HUES48 (cell line): ENCODE measurements at regions not wholly inside any gene's neighbourhood (a gene's known extent, or its start where the extent isn't known, plus 50 kb on each side); places are given as distances from the start of the nearest gene placed in this dataset.

ENCODE experiments used
- H3K27ac ChIP-seq: one replicate; pipeline ENCODE4 v1.7.0; 2013; ENCODE audit warnings: low read depth, low read length, inconsistent platforms
- H3K27me3 ChIP-seq: 2 replicates; pipeline ENCODE4 v1.6.1; 2013; ENCODE audit warnings: mild to moderate bottlenecking, low read length; ENCODE audit not compliant: control insufficient read depth, insufficient read depth
- H3K36me3 ChIP-seq: 2 replicates; pipeline ENCODE4 v1.6.1; 2013; ENCODE audit warnings: low read length; ENCODE audit not compliant: control insufficient read depth, insufficient read depth
- H3K4me1 ChIP-seq: 2 replicates; pipeline ENCODE4 v1.6.1; 2013; ENCODE audit warnings: mild to moderate bottlenecking, low read length; ENCODE audit not compliant: control insufficient read depth, insufficient read depth
- H3K4me3 ChIP-seq: 2 replicates; pipeline ENCODE4 v1.5.1; 2013; ENCODE audit warnings: mild to moderate bottlenecking, low read depth, low read length
- H3K9ac ChIP-seq: 2 replicates; pipeline ENCODE4 v1.6.1; 2013; ENCODE audit warnings: mild to moderate bottlenecking, low read depth, low read length, moderate library complexity
- H3K9me3 ChIP-seq: 2 replicates; pipeline ENCODE4 v1.6.1; 2013; ENCODE audit warnings: low read length; ENCODE audit not compliant: control insufficient read depth, insufficient read depth

- Histone ChIP-seq H3K36me3 (no peaks in the 10 kb centered on the region), H3K27me3 (no peaks in the 10 kb centered on the region), H3K9me3 (no peaks in the 10 kb centered on the region), H3K4me3 (no peak overlapping the region), H3K4me1 (no peaks in the 10 kb centered on the region), H3K9ac (no peak overlapping the region), H3K27ac (no peak overlapping the region)
Observed at GRCh38 chr13:81738364-81738763, 1397.4 kb upstream of the SPRY2 start.

GRCh38 chr13:81726037-81726726, 1385.3 kb upstream of the SPRY2 start:
- Histone ChIP-seq H3K36me3 (no peaks in the 10 kb centered on the region), H3K4me3 (no peak overlapping the region), H3K27me3 (no peaks in the 10 kb centered on the region), H3K9ac (no peak overlapping the region), H3K27ac (no peak overlapping the region), H3K4me1 (no peaks in the 10 kb centered on the region), H3K9me3 (peaks cover 11% of the 10 kb centered on the region; the same call in 1 of the 2 replicates)

- Histone ChIP-seq H3K9me3 (peaks cover 11% of the 10 kb centered on the region; the same call in 1 of the 2 replicates), H3K27me3 (no peaks in the 10 kb centered on the region), H3K4me3 (no peak overlapping the region), H3K9ac (no peak overlapping the region), H3K4me1 (no peaks in the 10 kb centered on the region), H3K27ac (no peak overlapping the region), H3K36me3 (no peaks in the 10 kb centered on the region)
Observed at GRCh38 chr13:81722456-81722855, 1381.5 kb upstream of the SPRY2 start.

GRCh38 chr13:81721400-81721799, 1380.5 kb upstream of the SPRY2 start:
- Histone ChIP-seq H3K36me3 (no peaks in the 10 kb centered on the region), H3K27me3 (no peaks in the 10 kb centered on the region), H3K4me3 (no peak overlapping the region), H3K9ac (no peak overlapping the region), H3K9me3 (peaks cover 10% of the 10 kb centered on the region; the same call in 1 of the 2 replicates), H3K27ac (no peak overlapping the region), H3K4me1 (peaks cover under 1% of the 10 kb centered on the region; the same call in 1 of the 2 replicates)

- H3K9ac ChIP-seq, result no peak overlapping the region
- no peak overlapping the region for H3K4me3 ChIP-seq
- H3K27ac ChIP-seq, result no peak overlapping the region
- H3K36me3 ChIP-seq, result no peaks in the 10 kb centered on the region
- H3K9me3 ChIP-seq, result no peaks in the 10 kb centered on the region
- H3K4me1 ChIP-seq, result peaks cover 6% of the 10 kb centered on the region
- H3K27me3 ChIP-seq, result no peaks in the 10 kb centered on the region
Observed at GRCh38 chr13:81714513-81714912, 1373.6 kb upstream of the SPRY2 start.

- no peaks in the 10 kb centered on the region for H3K27me3 ChIP-seq
- no peaks in the 10 kb centered on the region for H3K36me3 ChIP-seq
- no peaks in the 10 kb centered on the region for H3K9me3 ChIP-seq
- H3K27ac ChIP-seq, result no peak overlapping the region
- no peak overlapping the region for H3K9ac ChIP-seq
- peaks cover 6% of the 10 kb centered on the region for H3K4me1 ChIP-seq
- H3K4me3 ChIP-seq, result no peak overlapping the region
Observed at GRCh38 chr13:81713201-81713600, 1372.3 kb upstream of the SPRY2 start.

GRCh38 chr13:81697826-81698225, 1356.9 kb upstream of the SPRY2 start:
- Histone ChIP-seq H3K27me3 (no peaks in the 10 kb centered on the region), H3K9me3 (peaks cover 6% of the 10 kb centered on the region), H3K36me3 (no peaks in the 10 kb centered on the region), H3K27ac (no peak overlapping the region), H3K4me3 (no peak overlapping the region), H3K9ac (no peak overlapping the region), H3K4me1 (peaks cover 7% of the 10 kb centered on the region; the same call in 1 of the 2 replicates)

GRCh38 chr13:81686877-81687276, 1346.0 kb upstream of the SPRY2 start:
- Histone ChIP-seq H3K27me3 (no peaks in the 10 kb centered on the region), H3K4me1 (no peaks in the 10 kb centered on the region), H3K4me3 (no peak overlapping the region), H3K36me3 (no peaks in the 10 kb centered on the region), H3K9me3 (no peaks in the 10 kb centered on the region), H3K9ac (no peak overlapping the region), H3K27ac (no peak overlapping the region)

- H3K4me1 ChIP-seq, result no peaks in the 10 kb centered on the region
- H3K4me3 ChIP-seq, result no peak overlapping the region
- no peak overlapping the region for H3K9ac ChIP-seq
- no peaks in the 10 kb centered on the region for H3K27me3 ChIP-seq
- H3K9me3 ChIP-seq, result no peaks in the 10 kb centered on the region
- H3K27ac ChIP-seq, result no peak overlapping the region
- H3K36me3 ChIP-seq, result no peaks in the 10 kb centered on the region
Observed at GRCh38 chr13:81683521-81683920, 1342.6 kb upstream of the SPRY2 start.

GRCh38 chr13:81682081-81682630, 1341.2 kb upstream of the SPRY2 start:
- Histone ChIP-seq H3K9me3 (peaks cover 8% of the 10 kb centered on the region; the same call in 1 of the 2 replicates), H3K9ac (no peak overlapping the region), H3K27ac (no peak overlapping the region), H3K4me1 (no peaks in the 10 kb centered on the region), H3K36me3 (no peaks in the 10 kb centered on the region), H3K4me3 (no peak overlapping the region), H3K27me3 (no peaks in the 10 kb centered on the region)

GRCh38 chr13:81677857-81678256, 1336.9 kb upstream of the SPRY2 start:
- Histone ChIP-seq H3K27me3 (no peaks in the 10 kb centered on the region), H3K9me3 (peaks cover 10% of the 10 kb centered on the region; the same call in 1 of the 2 replicates), H3K4me1 (no peaks in the 10 kb centered on the region), H3K9ac (no peak overlapping the region), H3K36me3 (no peaks in the 10 kb centered on the region), H3K27ac (no peak overlapping the region), H3K4me3 (no peak overlapping the region)
